ENCODE measurements at regions not wholly inside any gene's neighbourhood (a gene's known extent, or its start where the extent isn't known, plus 50 kb on each side); places are given as distances from the start of the nearest gene placed in this dataset.

DNA sequence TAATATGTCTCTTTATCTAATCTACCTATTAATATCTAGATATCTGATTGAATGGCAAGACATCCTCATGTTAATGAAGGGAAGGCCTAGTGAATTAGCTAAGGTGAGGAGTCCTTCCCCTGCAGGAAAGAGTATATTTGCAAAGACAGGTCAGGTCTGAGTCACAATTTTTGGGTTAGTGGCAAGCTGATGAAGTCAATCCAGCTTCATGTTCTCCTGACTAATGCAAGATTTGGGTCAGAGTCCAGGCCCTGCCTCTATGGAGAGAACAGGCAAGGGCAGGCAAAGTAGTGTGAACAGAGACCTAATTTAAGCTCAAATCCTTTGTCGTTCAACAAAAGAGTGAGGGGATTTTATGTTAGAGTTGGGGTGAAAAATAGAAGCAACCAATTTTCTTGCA lies 496.7 kb downstream of the BMP2 start:
- DNase-seq: no peak

DNA sequence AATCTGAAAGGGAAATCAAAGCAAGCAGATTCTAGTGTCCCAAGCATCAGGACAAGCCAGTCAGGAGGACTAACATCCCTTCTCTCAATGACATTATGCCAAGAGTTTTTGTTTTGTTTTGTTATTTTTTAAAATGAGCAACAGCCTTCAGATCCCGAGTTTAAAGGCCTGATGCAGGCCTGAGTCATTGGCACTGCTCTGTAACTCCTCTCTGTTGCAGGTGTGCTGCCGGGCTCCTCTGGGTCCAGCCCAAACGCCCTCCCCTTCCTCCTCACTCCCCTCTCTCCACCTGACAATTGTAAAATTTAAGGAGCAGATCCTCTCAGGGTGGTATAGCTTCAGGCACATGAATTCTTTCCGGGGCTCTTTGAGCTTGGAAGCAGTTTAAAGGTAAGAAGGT lies 502.0 kb downstream of the BMP2 start:
- DNase-seq: no peak

DNA sequence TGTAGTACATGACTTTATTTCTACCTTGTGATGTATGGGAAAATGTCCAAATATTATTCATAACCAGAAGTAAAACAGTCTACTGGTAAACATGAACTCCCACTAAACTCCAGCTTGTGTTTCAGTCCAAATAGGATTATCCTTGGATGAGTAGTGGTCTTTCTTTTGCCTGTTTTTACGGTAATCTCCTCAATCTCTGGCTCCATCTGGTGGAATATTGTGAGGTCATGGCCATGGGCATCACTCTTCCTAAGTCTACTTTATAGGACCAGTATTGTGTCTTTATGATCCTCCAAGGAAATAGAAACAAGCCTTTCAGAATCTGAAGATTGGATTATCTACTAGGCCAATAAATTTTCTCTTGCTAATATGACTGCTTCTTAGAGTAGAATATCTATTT lies 505.0 kb downstream of the BMP2 start:
- DNase-seq: no peak

DNA sequence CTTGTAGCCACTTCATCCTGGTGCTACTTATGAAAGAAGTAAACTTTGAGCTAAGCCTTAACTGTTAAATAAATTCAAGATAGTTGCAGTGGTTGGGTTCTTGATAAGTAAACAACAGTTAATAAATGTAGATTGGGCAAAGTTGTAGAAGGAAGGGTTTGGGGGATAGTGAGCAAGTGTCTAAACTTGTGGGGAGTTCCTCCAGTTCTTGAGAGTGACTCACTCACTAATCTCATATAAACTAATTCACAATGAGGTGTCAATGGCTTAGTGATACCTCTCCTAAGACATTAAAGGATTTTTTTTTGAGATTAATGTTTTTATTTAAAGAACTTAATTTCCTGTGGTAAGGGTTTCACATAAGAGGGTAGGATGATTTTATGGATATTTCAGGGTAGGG lies 507.4 kb downstream of the BMP2 start:
- no peak for DNase-seq

DNA sequence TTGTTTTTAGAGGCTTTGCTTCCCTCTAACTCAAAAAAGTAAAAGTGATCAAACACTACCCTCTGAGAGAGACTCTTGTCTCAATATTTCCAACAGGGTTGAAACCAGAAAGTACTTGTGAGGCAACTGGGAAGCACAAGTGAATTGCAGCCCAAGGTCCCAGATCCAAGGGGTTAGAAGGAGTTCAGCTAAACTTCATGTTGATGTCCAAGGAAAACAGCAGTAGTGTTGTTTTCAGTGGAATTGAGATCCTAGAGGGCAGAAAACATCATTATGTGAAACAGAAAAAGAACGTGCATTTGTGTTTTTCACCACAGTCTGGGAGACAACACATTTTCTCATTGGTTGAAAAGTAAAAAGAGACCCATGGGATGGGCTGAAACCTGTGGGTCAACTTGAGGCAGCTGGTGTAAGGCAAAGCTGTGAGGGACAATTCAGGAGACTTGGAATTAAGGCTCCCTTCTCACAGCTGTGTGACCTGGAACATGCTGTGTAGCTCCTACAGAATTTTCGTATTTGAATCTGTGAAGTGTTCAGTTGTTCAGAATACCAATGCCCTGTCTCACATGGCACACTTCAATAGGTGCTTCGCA lies 508.3 kb downstream of the BMP2 start:
- DNase-seq: no peak

DNA sequence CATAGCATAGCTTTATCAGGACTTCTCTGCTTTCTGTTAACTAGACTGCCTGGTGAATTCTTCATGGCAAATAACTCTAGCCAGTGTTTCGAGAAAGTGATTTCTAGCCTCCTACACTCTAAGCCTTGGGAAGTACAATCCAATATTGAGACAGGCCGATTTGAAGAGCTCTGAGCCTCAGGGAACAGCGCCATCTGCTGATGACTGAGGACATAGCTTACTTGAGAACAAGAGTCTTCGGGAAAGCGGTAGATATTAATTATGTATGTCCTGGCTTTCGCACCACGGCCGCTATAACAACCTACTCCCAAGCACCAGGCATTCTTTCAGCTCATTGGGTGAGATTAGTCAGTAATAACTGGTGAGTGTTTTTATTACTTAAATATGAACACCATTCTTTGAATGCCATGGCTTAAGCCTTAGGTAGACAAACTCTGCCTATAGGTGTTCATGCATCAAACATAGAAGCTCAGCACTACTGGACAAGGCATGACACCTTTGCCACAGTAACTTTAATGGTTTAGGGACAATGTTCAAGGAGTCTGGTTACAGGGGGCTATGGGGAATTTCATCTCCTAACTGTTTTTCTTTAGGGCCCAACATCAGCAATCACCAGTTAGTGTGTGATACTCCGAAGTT lies 518.6 kb downstream of the BMP2 start:
- DNase-seq: peak; percentile 62

DNA sequence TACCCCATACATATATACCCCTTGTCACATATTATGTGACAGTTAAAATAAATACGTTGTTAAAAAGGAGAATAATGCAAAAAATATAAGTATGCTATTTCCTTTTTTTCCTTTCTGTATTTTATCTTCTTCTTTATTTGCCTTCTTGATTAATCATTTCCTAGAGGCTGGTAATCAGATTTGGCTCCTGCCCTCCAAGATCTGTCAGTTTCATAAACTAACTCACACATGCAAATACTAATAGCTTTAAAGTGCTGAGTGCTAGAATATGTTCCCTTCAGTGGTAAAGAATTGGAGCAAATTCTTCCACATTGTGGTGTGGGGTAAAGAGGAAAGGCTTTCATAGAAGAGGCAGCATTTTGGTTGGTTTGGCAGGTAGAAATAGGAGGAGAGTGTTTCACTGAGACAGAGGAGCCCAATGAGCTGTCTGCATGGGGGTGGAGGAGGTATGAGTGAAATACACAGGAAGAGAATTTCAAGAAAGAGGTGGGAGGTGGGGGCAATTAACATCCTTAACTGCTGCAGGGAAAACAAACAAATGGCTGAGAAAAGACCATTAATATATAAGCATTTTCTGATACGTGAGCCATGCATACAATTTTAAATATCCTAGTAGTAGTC lies 523.9 kb downstream of the BMP2 start:
- DNase-seq: no peak

DNA sequence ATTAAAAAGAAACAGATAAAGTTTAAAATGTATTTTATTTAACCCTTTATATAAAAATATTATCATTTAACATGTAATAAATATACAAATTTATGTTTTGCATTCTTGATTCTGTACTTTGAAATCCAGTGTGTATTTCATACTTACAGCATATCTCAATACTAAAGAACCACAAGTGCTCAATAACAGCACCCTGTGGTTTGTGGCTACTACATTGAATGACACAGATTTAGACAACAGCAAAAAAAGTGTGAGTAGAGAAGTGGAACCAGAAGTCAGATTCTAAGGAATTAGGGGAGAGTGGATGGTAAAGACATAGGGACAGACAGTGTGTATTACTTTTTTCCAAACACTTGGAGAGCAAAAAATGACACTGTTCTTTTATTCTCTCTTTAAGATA lies 524.5 kb downstream of the BMP2 start:
- DNase-seq: no peak

DNA sequence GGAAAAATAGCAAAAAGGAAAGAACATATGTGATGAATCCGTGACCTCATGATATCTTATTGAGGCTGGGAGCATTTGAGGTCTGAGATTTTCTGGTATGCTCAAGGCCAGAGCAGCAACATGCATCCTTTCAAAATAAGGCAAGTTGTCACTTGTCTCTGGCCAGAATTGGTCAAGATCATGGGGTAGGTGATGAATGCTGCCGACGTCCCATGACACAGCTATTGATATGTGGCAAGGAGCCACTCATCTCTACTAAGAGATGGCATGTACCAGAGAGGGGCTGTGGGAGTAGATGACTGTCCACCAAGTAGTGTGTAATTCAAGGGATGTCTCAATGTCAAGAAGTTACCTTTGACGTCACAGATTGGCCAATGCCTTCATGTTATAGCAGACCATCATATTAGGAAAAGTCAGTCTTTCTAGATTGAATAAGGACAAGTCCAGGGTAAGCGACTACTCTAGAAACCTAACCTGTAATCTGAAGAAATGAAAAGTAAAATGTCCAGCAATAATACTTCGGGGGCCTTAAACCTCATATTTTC lies 527.4 kb downstream of the BMP2 start:
- DNase-seq: no peak

DNA sequence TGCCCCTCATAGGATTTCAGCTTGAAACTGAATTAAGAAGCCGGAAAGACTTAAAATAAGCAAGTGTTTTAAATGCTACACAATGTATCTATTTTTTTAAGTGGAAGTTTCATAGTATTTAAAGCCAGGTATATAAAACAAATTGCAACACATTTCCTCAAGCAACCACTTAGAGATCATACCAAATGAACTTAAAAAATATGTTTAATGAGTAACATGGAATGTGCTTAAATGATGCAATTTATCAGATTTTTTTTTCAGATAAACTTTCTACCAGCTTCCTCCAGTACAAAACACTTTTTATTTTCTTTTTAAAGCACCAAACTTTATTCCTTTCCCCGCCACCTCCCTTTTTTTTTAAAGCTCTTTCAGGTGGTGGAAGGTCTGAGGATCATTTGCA lies 534.3 kb downstream of the BMP2 start:
- DNase-seq: no peak

DNA sequence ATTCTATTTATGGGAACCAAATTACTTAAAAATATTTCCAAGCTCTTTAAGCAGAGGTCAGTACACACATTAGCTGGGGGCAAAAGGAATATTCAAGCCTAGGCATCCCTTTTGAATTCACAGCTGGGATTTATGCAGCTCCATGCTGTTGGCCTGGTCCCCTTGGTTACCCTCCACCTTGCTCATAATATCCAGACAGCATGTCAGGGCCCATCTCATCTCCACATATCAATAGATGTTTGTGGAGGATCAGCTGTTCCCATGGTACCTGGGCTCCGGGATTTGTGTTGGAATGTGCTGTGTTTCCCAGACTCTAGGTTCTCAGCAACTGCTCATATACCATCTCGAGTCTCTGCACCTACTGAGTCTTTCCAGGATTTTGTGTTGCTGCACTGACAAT lies 534.8 kb downstream of the BMP2 start:
- DNase-seq: no peak

DNA sequence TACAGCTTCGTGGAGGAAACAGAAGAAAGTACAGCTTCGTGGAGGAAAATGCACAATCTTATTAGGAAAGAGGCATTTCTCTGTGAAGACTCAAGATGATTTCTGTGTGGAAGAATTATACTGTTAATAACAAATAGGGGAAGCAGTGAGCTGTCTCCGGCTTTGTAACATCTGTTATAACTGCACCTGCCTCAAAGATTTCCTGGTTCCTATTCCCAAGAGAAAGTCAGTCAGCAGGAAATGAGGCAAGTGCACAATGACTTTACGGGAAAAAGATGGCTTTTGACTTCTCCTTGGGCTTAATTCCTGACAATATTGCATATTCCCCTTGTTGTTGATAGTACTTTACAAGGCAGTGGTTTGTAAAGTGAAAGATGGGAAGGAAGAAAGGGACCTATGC lies 538.5 kb downstream of the BMP2 start:
- no peak for DNase-seq

DNA sequence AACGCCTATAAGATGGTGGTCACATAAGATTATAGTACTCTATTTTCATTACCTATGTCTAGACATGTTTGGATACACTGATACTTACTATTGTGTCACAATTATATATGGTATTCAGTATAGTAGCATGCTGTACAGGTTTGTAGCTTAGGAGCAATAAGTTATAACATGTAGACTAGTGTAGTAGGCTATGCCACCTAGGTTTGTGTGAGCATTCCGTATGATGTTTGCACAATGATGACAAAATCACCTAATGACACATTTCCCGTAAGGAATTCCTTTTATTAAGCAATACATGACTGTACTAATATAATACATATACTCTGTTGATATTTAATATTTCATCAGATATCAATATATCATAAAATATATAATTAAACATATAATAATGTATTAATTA lies 540.7 kb downstream of the BMP2 start:
- DNase-seq: no peak

DNA sequence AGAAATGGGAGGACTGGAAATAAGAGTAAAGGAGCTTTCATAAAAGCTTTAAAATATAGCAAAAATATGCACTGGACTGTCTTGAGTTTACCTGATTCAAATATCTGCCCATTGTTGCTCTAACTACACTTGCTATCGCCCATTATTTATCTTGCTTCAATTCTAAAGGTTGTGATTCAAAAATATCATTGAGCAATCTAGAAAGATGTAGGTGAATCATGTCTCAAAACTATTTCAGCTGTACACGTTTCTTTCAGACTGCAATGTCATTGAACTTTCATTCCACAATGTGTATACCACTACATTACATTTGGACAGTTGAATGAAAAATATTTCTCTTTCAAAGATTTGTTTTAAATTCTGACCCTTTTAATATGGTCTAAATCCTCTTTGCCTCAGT lies 545.6 kb downstream of the BMP2 start:
- no peak for DNase-seq

DNA sequence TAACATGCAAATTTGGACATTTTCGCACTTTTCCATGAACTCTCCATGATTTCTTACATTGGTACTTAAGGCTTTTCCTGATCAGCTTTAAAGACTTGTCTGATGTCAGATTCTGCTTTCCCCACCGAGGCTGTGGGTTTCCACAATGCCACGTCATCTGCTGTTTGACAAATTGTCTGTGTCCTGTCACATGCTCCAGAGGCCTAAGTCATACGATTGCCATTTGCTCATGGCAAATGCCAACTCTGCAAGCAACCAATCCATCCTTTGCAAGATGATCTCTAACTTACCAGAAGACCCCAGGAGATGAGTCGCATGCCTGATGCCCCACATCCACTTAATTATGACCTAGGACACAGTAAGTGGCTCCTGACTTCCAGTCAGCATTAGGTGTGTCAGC lies 556.5 kb downstream of the BMP2 start:
- DNase-seq: no peak

DNA sequence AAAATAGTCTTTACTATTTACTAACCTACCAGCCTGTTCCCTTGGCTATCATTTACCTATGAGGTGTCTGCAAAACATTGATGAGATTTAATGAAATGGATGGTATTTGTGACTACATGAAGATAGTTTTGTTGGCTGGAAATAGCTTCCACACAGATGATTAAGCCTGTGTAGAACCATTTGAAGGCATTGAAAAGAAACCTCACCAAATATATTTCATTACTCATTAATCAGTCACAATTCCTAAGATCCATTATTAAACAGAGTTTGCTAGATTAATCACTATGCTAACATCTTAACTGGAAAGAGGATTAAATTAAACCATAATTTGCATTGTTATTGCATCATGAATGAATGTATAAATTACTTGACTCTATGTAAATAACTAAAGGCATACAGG lies 560.3 kb downstream of the BMP2 start:
- no peak for DNase-seq

DNA sequence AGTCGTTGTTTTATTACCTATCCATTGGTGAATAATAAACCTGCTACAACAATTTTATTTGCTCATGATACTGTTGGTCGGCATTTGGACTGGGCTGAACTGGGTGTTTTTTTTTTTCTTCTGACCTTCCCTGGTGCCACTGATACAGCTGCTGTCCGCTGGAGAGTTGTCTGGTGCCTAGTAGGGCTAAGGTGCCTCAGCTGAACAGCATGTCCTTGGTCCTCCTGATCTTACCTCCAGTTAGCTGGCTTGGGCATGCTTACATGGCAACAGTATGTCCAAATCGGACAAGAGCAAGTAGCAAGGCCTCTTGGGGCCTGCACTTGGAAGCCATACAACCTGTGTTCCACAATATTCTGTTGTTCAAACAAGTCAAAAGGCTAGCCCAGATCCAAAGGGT lies 563.4 kb downstream of the BMP2 start:
- DNase-seq: no peak

DNA sequence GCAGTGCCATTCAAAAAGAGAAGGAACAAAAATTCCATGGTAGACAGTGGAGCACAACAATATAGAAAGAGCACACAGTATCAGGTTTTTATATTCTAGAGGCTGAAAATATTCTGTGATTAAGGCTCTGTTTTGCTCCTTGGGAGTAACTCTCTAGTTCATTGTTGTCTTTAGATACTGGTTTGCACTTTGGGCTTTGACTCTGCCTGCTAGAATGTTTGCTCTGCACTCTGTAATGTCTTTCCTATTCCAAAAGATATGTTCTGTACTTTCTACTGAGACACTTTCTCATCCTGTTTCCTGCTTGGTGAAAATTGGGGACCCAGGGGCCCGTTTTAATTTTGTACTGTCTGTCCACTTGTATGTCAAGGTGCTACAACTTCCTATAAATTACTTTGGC lies 564.7 kb downstream of the BMP2 start:
- no peak for DNase-seq

DNA sequence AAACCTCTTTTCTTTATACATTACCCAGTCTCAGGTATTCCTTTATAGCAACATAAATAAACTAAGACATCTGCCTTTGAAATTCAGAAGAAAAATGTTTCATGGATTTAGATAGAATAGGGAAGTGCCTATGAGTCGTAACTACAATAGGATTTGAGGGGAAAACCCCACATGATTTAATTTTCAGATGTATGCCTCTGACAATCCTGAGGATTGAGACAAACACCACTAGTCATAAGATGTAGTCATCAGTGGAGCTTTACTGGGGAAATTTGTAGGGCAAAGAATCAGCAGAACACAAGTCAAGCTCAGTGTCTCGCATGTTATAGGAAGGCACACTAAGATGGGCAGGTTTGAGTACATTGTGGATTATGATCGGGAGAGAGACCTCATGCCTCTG lies 566.4 kb downstream of the BMP2 start:
- DNase-seq: no peak

DNA sequence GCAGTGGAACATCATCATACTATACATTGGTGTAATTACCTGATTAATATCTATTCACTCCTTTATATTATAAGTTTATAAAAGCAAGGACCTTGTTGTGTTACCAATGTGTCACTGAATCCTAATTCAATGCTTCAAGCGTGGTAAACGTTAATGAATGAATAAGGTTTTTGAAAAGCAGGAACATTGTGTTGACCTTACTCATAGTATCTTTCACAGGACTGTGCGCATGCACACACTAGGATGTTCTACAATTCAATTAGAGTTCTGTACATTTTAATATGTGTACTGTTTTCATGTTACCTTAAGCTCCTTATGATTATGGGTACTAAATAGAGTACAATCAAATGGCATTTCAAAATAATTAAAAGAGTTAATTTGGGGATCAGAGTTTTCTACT lies 578.5 kb downstream of the BMP2 start:
- no peak for DNase-seq

DNA sequence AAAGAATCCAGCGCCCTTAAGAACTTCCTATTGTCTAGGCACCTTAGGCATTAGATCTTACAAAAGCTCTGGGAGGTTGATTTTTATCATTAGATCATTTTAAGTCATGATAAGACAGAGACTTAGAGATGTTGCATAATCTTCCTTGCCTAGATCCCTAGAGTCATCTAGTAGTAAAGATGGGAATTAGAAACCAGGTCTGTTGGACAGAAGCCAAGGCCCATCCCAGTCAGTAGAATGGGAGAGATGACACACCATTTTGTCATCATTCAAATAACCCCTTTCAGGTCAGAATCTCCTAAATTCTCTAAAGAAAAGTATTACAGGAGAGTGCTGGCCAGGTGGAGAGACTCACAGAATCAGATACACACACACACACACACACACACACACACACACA lies 579.1 kb downstream of the BMP2 start:
- no peak for DNase-seq

DNA sequence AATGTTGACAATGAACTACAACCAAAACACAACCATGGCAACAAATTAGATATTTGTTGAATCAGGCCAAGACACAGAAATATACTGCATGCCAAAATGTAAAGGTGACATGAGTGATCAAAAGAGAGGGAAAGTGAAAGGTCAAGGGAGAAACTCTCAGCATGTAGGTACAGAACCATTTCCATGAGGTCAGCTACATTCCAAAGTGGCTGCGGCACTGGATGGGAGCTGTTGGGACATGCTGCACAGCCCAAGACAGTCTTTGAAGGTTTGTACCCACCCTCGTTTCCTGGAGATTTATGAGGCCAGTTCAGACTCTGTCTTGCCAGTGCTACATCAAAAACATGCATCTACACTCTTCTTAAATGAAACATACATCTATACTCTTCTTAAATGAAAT lies 579.9 kb downstream of the BMP2 start:
- no peak for DNase-seq

DNA sequence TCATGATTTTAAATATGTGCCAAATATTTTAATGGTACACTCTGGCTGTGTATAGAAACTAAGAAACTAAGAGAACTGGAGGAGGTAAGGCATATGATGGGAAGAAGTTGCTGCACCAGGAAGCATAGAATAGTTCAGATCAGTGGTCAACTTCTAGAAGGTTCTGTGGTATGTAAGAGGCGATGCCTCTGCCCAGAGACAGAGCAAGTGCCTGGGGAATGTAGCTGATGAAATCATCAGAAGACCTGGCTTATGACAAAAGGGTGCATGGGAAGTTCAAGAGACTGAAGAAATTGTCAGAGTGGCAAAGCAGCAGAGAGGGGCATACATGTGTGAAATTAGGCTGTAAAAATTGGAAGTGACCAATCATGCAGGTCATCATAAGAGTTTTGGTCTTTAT lies 580.8 kb downstream of the BMP2 start:
- no peak for DNase-seq

DNA sequence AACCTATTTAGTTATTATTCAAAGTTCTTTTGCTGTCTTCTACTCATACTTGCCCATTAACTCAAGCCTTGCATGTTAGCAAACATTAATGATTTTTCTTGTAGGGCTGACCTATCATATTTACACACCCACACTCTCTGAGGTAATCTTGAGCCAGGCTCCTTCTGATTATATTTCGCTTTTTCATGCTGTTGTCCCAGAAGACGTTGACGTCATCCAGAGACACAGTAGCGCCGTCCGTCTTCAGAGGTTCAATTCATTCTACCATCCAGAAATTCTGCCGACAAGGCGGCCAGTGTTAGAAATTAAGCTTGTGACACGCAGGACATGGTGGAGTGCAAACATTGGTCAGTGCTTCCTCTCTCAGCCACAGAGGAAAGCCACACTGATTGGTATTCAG lies 584.7 kb downstream of the BMP2 start:
- no peak for DNase-seq

DNA sequence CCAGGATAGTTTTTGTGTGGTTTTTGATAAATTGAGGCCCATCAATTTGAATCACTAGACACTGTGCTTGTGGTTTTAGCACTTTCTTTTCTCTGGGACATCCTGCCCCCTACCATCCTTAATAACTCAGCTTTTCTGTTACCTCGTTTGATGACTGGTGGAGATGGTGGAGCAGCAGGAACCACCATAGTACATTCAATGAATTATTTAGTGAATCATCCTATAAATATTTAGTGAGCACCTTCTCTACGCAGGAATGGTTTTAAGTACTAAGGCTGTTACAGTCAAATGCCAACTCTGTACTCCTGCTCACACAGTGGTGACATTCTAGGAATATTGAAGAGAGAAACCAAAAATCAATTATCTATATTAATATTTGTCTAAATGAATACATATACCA lies 585.2 kb downstream of the HAO1 start:
- no peak for DNase-seq
